ENCODE measurements at regions not wholly inside any gene's neighbourhood (a gene's known extent, or its start where the extent isn't known, plus 50 kb on each side); places are given as distances from the start of the nearest gene placed in this dataset.
A peak's percentile ranks its signal among the peaks of the same experiment; 100 is the strongest.
"Not testable (repeated sequence)": the region's sequence is repeated elsewhere in the genome, so short reads cannot be mapped to it uniquely, and the experiment has no call there.

GRCh38 chr4:74505355-74505978, 60.5 kb downstream of the AREG start:
- not testable (repeated sequence) for DNase-seq (ENCODE audit: low read depth, low spot score); H3K4me3 ChIP-seq (ENCODE audit: control insufficient read depth in 2 of 3, extremely low read depth in 1 of 3, insufficient read depth in 2 of 3, low read depth in 1 of 3, low read length in 3 of 3); FAIRE-seq

GRCh38 chr4:74509363-74509762, 64.4 kb downstream of the AREG start:
- H4K20me1 ChIP-seq (ENCODE audit: control insufficient read depth, extremely low read depth, insufficient read depth, low read length); FAIRE-seq; dilution Hi-C loops (cut with MboI; ENCODE audit: extremely low pct_ligation_motif_present, low sequenced_read_pairs); H3K9me1 ChIP-seq (ENCODE audit: control insufficient read depth, extremely low read depth, insufficient read depth, low read length); H3K9me3 ChIP-seq (ENCODE audit: control insufficient read depth, low read depth, low read length); H3K4me1 ChIP-seq (ENCODE audit: control insufficient read depth, extremely low read depth, insufficient read depth, low read length); H3K79me2 ChIP-seq (ENCODE audit: control insufficient read depth, insufficient read depth, low read length); H3K9ac ChIP-seq (ENCODE audit: control insufficient read depth, extremely low read depth, insufficient read depth, low read length); H3K4me2 ChIP-seq (ENCODE audit: control insufficient read depth, extremely low read depth, insufficient read depth, low read depth, low read length); H3K27me3 ChIP-seq (ENCODE audit: control insufficient read depth, extremely low read depth, insufficient read depth, low read length); DNase-seq (ENCODE audit: low read depth, low spot score); H2AFZ ChIP-seq (ENCODE audit: control insufficient read depth, low read length); H3K36me3 ChIP-seq (ENCODE audit: control insufficient read depth in 2 of 2, extremely low read depth in 1 of 2, insufficient read depth in 2 of 2, low read length in 2 of 2); H3K4me3 ChIP-seq (ENCODE audit: control insufficient read depth in 2 of 3, extremely low read depth in 1 of 3, insufficient read depth in 2 of 3, low read depth in 1 of 3, low read length in 3 of 3); H3K27ac ChIP-seq (ENCODE audit: control insufficient read depth, insufficient read depth, low read length): not testable (repeated sequence)

More at GRCh38 chr4:74505355-74505978, 60.5 kb downstream of the AREG start:
- H3K27ac ChIP-seq (ENCODE audit: control insufficient read depth, insufficient read depth, low read length); H4K20me1 ChIP-seq (ENCODE audit: control insufficient read depth, extremely low read depth, insufficient read depth, low read length); H3K36me3 ChIP-seq (ENCODE audit: control insufficient read depth in 2 of 2, extremely low read depth in 1 of 2, insufficient read depth in 2 of 2, low read length in 2 of 2); H3K27me3 ChIP-seq (ENCODE audit: control insufficient read depth, extremely low read depth, insufficient read depth, low read length); H3K79me2 ChIP-seq (ENCODE audit: control insufficient read depth, insufficient read depth, low read length); H3K9me1 ChIP-seq (ENCODE audit: control insufficient read depth, extremely low read depth, insufficient read depth, low read length); H3K9me3 ChIP-seq (ENCODE audit: control insufficient read depth, low read depth, low read length); H2AFZ ChIP-seq (ENCODE audit: control insufficient read depth, low read length); H3K9ac ChIP-seq (ENCODE audit: control insufficient read depth, extremely low read depth, insufficient read depth, low read length); H3K4me2 ChIP-seq (ENCODE audit: control insufficient read depth, extremely low read depth, insufficient read depth, low read depth, low read length); dilution Hi-C loops (cut with MboI; ENCODE audit: extremely low pct_ligation_motif_present, low sequenced_read_pairs): not testable (repeated sequence)
- H3K4me1 ChIP-seq (ENCODE audit: control insufficient read depth, extremely low read depth, insufficient read depth, low read length) = peaks cover 29% of the 10 kb centered on the region

DNA sequence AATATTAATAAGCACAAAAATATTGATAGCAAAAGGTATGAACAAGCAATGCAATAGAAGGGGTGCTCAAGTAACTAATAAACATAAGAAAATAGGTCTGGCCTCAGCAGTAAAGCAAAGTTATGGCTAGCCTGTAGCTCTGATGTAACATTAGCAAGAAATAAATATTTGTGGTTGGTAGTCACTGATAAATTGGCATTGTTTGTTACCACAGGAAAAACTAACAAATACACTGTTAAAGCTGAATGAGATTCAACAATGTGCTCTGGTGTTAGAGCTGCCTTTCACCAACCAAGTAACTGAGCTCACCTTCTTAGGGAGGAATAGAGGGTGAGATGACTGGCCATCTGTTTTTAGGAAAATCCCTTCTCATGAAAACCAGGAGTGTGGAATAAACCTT, 71.4 kb downstream of the AREG start:
- Histone ChIP-seq H3K27ac (ENCODE audit: control insufficient read depth, insufficient read depth, low read length) (no peak overlapping the region), H3K9me1 (ENCODE audit: control insufficient read depth, extremely low read depth, insufficient read depth, low read length) (no peaks in the 10 kb centered on the region), H3K9me3 (ENCODE audit: control insufficient read depth, low read depth, low read length) (no peaks in the 10 kb centered on the region), H3K79me2 (ENCODE audit: control insufficient read depth, insufficient read depth, low read length) (no peaks in the 10 kb centered on the region), H3K4me3 (ENCODE audit: control insufficient read depth in 2 of 3, extremely low read depth in 1 of 3, insufficient read depth in 2 of 3, low read depth in 1 of 3, low read length in 3 of 3) (no peak overlapping the region), H3K36me3 (ENCODE audit: control insufficient read depth in 2 of 2, extremely low read depth in 1 of 2, insufficient read depth in 2 of 2, low read length in 2 of 2) (no peaks in the 10 kb centered on the region), H3K27me3 (ENCODE audit: control insufficient read depth, extremely low read depth, insufficient read depth, low read length) (no peaks in the 10 kb centered on the region), H3K4me1 (ENCODE audit: control insufficient read depth, extremely low read depth, insufficient read depth, low read length) (no peaks in the 10 kb centered on the region), H2AFZ (ENCODE audit: control insufficient read depth, low read length) (no peak overlapping the region), H3K4me2 (ENCODE audit: control insufficient read depth, extremely low read depth, insufficient read depth, low read depth, low read length) (no peak overlapping the region), H3K9ac (ENCODE audit: control insufficient read depth, extremely low read depth, insufficient read depth, low read length) (no peak overlapping the region), H4K20me1 (ENCODE audit: control insufficient read depth, extremely low read depth, insufficient read depth, low read length) (no peaks in the 10 kb centered on the region)
- peak; percentile 23 for FAIRE-seq
- TF ChIP-seq, protein P1, sequence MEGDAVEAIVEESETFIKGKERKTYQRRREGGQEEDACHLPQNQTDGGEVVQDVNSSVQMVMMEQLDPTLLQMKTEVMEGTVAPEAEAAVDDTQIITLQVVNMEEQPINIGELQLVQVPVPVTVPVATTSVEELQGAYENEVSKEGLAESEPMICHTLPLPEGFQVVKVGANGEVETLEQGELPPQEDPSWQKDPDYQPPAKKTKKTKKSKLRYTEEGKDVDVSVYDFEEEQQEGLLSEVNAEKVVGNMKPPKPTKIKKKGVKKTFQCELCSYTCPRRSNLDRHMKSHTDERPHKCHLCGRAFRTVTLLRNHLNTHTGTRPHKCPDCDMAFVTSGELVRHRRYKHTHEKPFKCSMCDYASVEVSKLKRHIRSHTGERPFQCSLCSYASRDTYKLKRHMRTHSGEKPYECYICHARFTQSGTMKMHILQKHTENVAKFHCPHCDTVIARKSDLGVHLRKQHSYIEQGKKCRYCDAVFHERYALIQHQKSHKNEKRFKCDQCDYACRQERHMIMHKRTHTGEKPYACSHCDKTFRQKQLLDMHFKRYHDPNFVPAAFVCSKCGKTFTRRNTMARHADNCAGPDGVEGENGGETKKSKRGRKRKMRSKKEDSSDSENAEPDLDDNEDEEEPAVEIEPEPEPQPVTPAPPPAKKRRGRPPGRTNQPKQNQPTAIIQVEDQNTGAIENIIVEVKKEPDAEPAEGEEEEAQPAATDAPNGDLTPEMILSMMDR (optimal IDR thresholded peaks at IDR 0.05 in 1 of 3, IDR thresholded peaks at IDR 0.05 in 1 of 3, conservative IDR thresholded peaks at IDR 0.05 in 1 of 3; ENCODE audit: extremely low read depth in 1 of 3, insufficient read depth in 2 of 3, low read length in 3 of 3) = no peak
- TF ChIP-seq EZH2 (IDR thresholded peaks at IDR 0.05; ENCODE audit: low read length) = no peak
- DNase-seq (ENCODE audit: low read depth, low spot score) = no peak
- dilution Hi-C loops (cut with MboI; ENCODE audit: extremely low pct_ligation_motif_present, low sequenced_read_pairs) = no loop called here
